HCT116 (cell line): ENCODE measurements at regions not wholly inside any gene's neighbourhood (a gene's known extent, or its start where the extent isn't known, plus 50 kb on each side); places are given as distances from the start of the nearest gene placed in this dataset.

ENCODE experiments used
- ATAC-seq: fragments of 200-7000 bp; cut with Tn5 transposase; 2 replicates; pipeline ENCODE4 v1.9.1; 2020; ENCODE audit warnings: mild to moderate bottlenecking, moderate library complexity
- BruUV-seq: library from RNA; stranded (reverse); fragments of 400-500 nt; replicated peaks from 2 replicates; lab custom pipeline; 2021; lab: Mats Ljungman, UMichigan
- CTCF ChIA-PET: fragments of 300-600 bp; sonication (Branson Sonifier 250); formaldehyde crosslinking; loops from one replicate; lab custom pipeline; 2021; ENCODE audit warnings: antibody characterized with exemption; lab: Charles Lee
- POLR2A ChIA-PET: fragments of 300-600, 350-600 bp; sonication (Branson Sonifier 250); formaldehyde crosslinking; loops from one replicate; lab custom pipeline; 2021; ENCODE audit warnings: antibody characterized with exemption; lab: Charles Lee
- RAD21 ChIA-PET, 2 experiments: fragments of 300-600 bp; sonication (Branson Sonifier 250); formaldehyde crosslinking; loops; one replicate each; lab custom pipeline; 2023; ENCODE audit warnings: low total read pairs in 2 of 2; ENCODE audit not compliant: uncharacterized antibody in 2 of 2, unreplicated experiment in 2 of 2, low non-redundant PET in 1 of 2; lab: Charles Lee
- DNase-seq: peaks from one replicate; pipeline ENCODE4 v3.0.0-alpha.2; 2010; ENCODE audit warnings: low read depth, low spot score
- H2AFZ ChIP-seq: fragments of 200-600 bp; shearing (Covaris generic), sonication (generic); 2 replicates; pipeline ENCODE4 v1.6.1; 2017; ENCODE audit warnings: low read depth, mixed run types, mixed read lengths, antibody characterized with exemption, low read length; ENCODE audit not compliant: poor library complexity, severe bottlenecking
- H3K27ac ChIP-seq: 2 replicates; pipeline ENCODE4 v1.5.1; 2012; ENCODE audit warnings: low read depth, low read length
- H3K27me3 ChIP-seq: fragments of 200-600 bp; sonication (generic); 2 replicates; pipeline ENCODE4 v1.6.1; 2016; ENCODE audit warnings: mixed run types, low read length, mixed read lengths; ENCODE audit not compliant: insufficient read depth
- H3K36me3 ChIP-seq, 2 experiments: fragments of 200-500 bp in 1 of 2; fragments of 200-600 bp in 1 of 2; sonication (Bioruptor generic) in 1 of 2; sonication (generic) in 1 of 2; 2 replicates each; pipeline versions ENCODE4 v1.5.1 to v1.6.1; 2014 to 2016; ENCODE audit warnings: low read length in 2 of 2, inconsistent platforms in 1 of 2, mixed read lengths in 1 of 2, mixed run types in 1 of 2; ENCODE audit not compliant: insufficient read depth in 2 of 2, control insufficient read depth in 1 of 2
- H3K4me1 ChIP-seq, 2 experiments: fragments of 200-600 bp in 1 of 2; sonication (generic) in 1 of 2; 2 replicates each; pipeline versions ENCODE4 v1.5.1 to v1.6.1; 2012 to 2017; ENCODE audit warnings: low read length in 2 of 2, inconsistent platforms in 1 of 2, mild to moderate bottlenecking in 1 of 2, mixed read lengths in 1 of 2, mixed run types in 1 of 2, moderate library complexity in 1 of 2; ENCODE audit not compliant: insufficient read depth in 2 of 2, control insufficient read depth in 1 of 2
- H3K4me2 ChIP-seq: fragments of 200-600 bp; sonication (generic); 2 replicates; pipeline ENCODE4 v1.6.1; 2017; ENCODE audit warnings: mixed run types, low read length, mixed read lengths
- H3K4me3 ChIP-seq, 2 experiments: fragments of 200-600 bp in 1 of 2; sonication (generic) in 1 of 2; replicated peaks in 1 of 2; 2 replicates each; pipeline ENCODE4 v1.5.1; 2011 to 2016; ENCODE audit warnings: low read length in 2 of 2, control low read depth in 1 of 2, low read depth in 1 of 2, mild to moderate bottlenecking in 1 of 2, mixed read lengths in 1 of 2, mixed run types in 1 of 2
- H3K79me2 ChIP-seq: fragments of 200-600 bp; sonication (generic); 2 replicates; pipeline ENCODE4 v1.6.1; 2017; ENCODE audit warnings: mild to moderate bottlenecking, mixed run types, low read length, moderate library complexity, mixed read lengths; ENCODE audit not compliant: insufficient read depth
- H3K9ac ChIP-seq: fragments of 200-600 bp; sonication (generic); 2 replicates; pipeline ENCODE4 v1.6.1; 2016; ENCODE audit warnings: low read length, mixed read lengths
- H3K9me2 ChIP-seq: fragments of 200-600 bp; sonication (generic), shearing (Covaris generic); 2 replicates; pipeline ENCODE4 v1.6.1; 2017; ENCODE audit warnings: mixed run types, mild to moderate bottlenecking, moderate library complexity; ENCODE audit not compliant: insufficient read depth
- H3K9me3 ChIP-seq, 2 experiments: fragments of 200-500 bp in 1 of 2; fragments of 200-600 bp in 1 of 2; sonication (Bioruptor generic) in 1 of 2; sonication (generic) in 1 of 2; 2 replicates each; pipeline ENCODE4 v1.6.1; 2014 to 2017; ENCODE audit warnings: low read length in 2 of 2, mixed read lengths in 2 of 2, inconsistent platforms in 1 of 2, low read depth in 1 of 2, mild to moderate bottlenecking in 1 of 2, mixed run types in 1 of 2, moderate library complexity in 1 of 2; ENCODE audit not compliant: control insufficient read depth in 1 of 2, insufficient read depth in 1 of 2
- H4K20me1 ChIP-seq: fragments of 200-600 bp; sonication (generic), shearing (Covaris generic); 2 replicates; pipeline ENCODE4 v1.6.1; 2017; ENCODE audit warnings: mixed run types, mild to moderate bottlenecking, moderate library complexity; ENCODE audit not compliant: insufficient read depth
- CEBPB ChIP-seq: IDR thresholded peaks from 2 replicates; pipeline ENCODE4 v1.6.1; 2012; ENCODE audit warnings: low read depth
- EGR1 ChIP-seq: IDR thresholded peaks from 2 replicates; pipeline ENCODE4 v1.6.1; 2012; ENCODE audit warnings: low read depth
- EZH2phosphoT487 ChIP-seq: fragments of 200-600 bp; IDR thresholded peaks from 2 replicates; pipeline ENCODE4 v1.6.1; 2018; ENCODE audit warnings: antibody characterized with exemption, borderline replicate concordance
- FOSL1 ChIP-seq: IDR thresholded peaks from 2 replicates; pipeline ENCODE4 v1.6.1; 2012; ENCODE audit warnings: low read depth
- JUND ChIP-seq: IDR thresholded peaks from 2 replicates; pipeline ENCODE4 v1.6.1; 2012
- MAX ChIP-seq: IDR thresholded peaks from 2 replicates; pipeline ENCODE4 v1.6.1; 2012
- POLR2AphosphoS5 ChIP-seq: IDR thresholded peaks from 2 replicates; pipeline ENCODE4 v1.6.1; 2011; ENCODE audit warnings: mild to moderate bottlenecking, low read depth, low read length, moderate library complexity
- RAD21 ChIP-seq: IDR thresholded peaks from 2 replicates; pipeline ENCODE4 v1.6.1; 2012; ENCODE audit warnings: low read depth, mild to moderate bottlenecking
- SRF ChIP-seq: IDR thresholded peaks from 2 replicates; pipeline ENCODE4 v1.6.1; 2012; ENCODE audit warnings: low read depth
- TCF7L2 ChIP-seq: IDR thresholded peaks from 2 replicates; pipeline ENCODE4 v1.7.0; 2011; ENCODE audit warnings: borderline replicate concordance, inconsistent platforms; ENCODE audit not compliant: insufficient read depth, insufficient read length; ENCODE audit errors: extremely low read depth
- YY1 ChIP-seq: IDR thresholded peaks from 2 replicates; pipeline ENCODE4 v1.6.1; 2011; ENCODE audit warnings: low read length, low read depth, moderate library complexity, mild to moderate bottlenecking; ENCODE audit not compliant: insufficient replicate concordance; ENCODE audit errors: extremely low read depth
- ZBTB33 ChIP-seq: IDR thresholded peaks from 2 replicates; pipeline ENCODE4 v1.6.1; 2011; ENCODE audit warnings: mild to moderate bottlenecking, low read length, moderate library complexity; ENCODE audit not compliant: insufficient replicate concordance; ENCODE audit errors: extremely low read depth
- ZNF274 ChIP-seq: fragments of 200-500 bp; sonication (Bioruptor generic); IDR thresholded peaks from 2 replicates; pipeline ENCODE4 v1.6.1; 2014; ENCODE audit warnings: mild to moderate bottlenecking, low read depth, low read length, inconsistent platforms
- intact Hi-C: fragments of 100-400 bp; cut with micrococcal nuclease; formaldehyde crosslinking; loops from 2 replicates; pipeline ENCODE4 v1.10.0; 2022

GRCh38 chr5:85170183-85170582 is 785.5 kb upstream of the EDIL3 start (continued):
- TF ChIP-seq MAX (no peak), SRF (no peak), TCF7L2 (no peak), CEBPB (no peak), JUND (no peak), EGR1 (no peak)

GRCh38 chr5:85173469-85173868 is 788.8 kb upstream of the EDIL3 start:
- no peaks in the 10 kb centered on the region for H3K9me3 ChIP-seq
- no TSS peak for BruUV-seq
- H3K27ac ChIP-seq = no peak overlapping the region
- DNase-seq (no peak), ATAC-seq (no peak)
- H3K4me1 ChIP-seq = no peaks in the 10 kb centered on the region
- H3K4me2 ChIP-seq = no peak overlapping the region
- intact Hi-C loops = loop anchor here (10.0 kb wide), 1 partner anchor 269 kb away; no protein-coding TSS in a partner anchor
- no peaks in the 10 kb centered on the region for H3K79me2 ChIP-seq
- no peaks in the 10 kb centered on the region for H3K9me2 ChIP-seq
- CTCF ChIA-PET = no interaction called here
- no peak overlapping the region for H2AFZ ChIP-seq
- no peak overlapping the region for H3K9ac ChIP-seq
- no peak for TF ChIP-seq ZNF274
- TF ChIP-seq FOSL1 = no peak
- no peak for TF ChIP-seq TCF7L2
- TF ChIP-seq ZBTB33 = no peak
- no peak for TF ChIP-seq EZH2phosphoT487
- TF ChIP-seq POLR2AphosphoS5 = no peak
- no peak for TF ChIP-seq RAD21
- TF ChIP-seq YY1 = no peak
- TF ChIP-seq MAX = no peak
- no peaks in the 10 kb centered on the region for H4K20me1 ChIP-seq
- POLR2A ChIA-PET = no interaction called here
- H3K4me3 ChIP-seq = no peak overlapping the region
- no peaks in the 10 kb centered on the region for H3K27me3 ChIP-seq
- H3K36me3 ChIP-seq = no peaks in the 10 kb centered on the region
- RAD21 ChIA-PET = no interaction called here
